ENCODE measurements at regions not wholly inside any gene's neighbourhood (a gene's known extent, or its start where the extent isn't known, plus 50 kb on each side); places are given as distances from the start of the nearest gene placed in this dataset.

DNA sequence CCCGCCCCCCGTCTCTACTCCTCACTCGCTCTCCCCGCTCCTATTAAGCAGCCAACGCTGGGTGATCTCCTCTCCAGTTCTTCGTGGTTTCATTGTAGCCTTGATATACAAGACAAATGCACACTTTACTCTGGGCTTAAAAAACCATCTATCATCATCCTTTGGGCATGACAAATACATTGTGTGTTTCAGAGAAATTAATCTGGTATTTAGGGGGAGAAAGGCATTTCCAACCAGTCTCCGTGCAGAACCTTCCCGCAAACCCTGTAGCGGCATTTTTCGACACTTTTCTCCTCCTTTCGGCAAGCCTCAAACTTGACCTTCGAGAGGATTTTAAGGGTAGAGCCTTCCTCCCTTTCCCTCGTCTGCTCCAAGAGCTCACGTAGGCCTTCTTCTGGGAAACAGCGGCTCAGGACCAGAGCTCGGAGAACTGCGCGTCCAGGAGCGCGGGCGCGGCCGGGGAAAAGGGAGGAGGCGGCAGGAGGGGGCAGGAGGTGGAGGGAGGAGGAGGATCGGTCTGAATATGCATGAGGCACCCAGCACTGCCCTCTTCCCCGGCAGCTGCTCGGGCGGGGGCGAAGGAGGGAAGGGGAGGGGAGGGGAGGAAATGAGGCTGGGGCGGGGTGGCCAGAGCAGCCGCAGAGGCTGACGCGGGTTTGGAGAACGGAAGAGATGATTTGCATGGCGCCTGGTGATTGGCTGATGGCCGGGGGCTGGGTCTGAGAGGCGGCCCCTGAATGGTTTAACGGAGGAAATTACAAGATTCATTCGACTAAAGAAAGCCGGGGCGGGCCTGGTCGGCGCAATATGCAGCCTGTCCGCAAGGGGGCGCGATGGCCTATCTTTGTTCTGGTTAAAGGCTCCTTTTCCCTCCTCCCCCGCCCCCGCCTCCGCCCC lies 127.5 kb downstream of the TMEM161B start (continued):
- TF ChIP-seq, protein P1, sequence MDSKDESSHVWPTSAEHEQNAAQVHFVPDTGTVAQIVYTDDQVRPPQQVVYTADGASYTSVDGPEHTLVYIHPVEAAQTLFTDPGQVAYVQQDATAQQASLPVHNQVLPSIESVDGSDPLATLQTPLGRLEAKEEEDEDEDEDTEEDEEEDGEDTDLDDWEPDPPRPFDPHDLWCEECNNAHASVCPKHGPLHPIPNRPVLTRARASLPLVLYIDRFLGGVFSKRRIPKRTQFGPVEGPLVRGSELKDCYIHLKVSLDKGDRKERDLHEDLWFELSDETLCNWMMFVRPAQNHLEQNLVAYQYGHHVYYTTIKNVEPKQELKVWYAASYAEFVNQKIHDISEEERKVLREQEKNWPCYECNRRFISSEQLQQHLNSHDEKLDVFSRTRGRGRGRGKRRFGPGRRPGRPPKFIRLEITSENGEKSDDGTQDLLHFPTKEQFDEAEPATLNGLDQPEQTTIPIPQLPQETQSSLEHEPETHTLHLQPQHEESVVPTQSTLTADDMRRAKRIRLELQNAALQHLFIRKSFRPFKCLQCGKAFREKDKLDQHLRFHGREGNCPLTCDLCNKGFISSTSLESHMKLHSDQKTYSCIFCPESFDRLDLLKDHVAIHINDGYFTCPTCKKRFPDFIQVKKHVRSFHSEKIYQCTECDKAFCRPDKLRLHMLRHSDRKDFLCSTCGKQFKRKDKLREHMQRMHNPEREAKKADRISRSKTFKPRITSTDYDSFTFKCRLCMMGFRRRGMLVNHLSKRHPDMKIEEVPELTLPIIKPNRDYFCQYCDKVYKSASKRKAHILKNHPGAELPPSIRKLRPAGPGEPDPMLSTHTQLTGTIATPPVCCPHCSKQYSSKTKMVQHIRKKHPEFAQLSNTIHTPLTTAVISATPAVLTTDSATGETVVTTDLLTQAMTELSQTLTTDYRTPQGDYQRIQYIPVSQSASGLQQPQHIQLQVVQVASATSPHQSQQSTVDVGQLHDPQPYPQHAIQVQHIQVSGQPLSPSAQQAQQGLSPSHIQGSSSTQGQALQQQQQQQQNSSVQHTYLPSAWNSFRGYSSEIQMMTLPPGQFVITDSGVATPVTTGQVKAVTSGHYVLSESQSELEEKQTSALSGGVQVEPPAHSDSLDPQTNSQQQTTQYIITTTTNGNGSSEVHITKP (IDR thresholded peaks at IDR 0.05; ENCODE audit: partially characterized antibody) = no peak
- TF ChIP-seq MAFG (tag; conservative IDR thresholded peaks at IDR 0.05) (no peak), ZNF444 (CRISPR knock-in tag; IDR thresholded peaks at IDR 0.05) (no peak), STAT5A (IDR thresholded peaks at IDR 0.05; ENCODE audit: borderline replicate concordance, low read length) (no peak), NCOA4 (IDR thresholded peaks at IDR 0.05; ENCODE audit: partially characterized antibody) (no peak), NUFIP1 (IDR thresholded peaks at IDR 0.05; ENCODE audit: partially characterized antibody) (no peak)

Measured in K562 (cell line).